GM12872 (cell line): ENCODE measurements at regions not wholly inside any gene's neighbourhood (a gene's known extent, or its start where the extent isn't known, plus 50 kb on each side); places are given as distances from the start of the nearest gene placed in this dataset.

Experiments
- CTCF ChIP-seq: IDR thresholded peaks from 3 replicates; pipeline ENCODE4 v1.5.1; 2011; ENCODE audit warnings: low read depth, mild to moderate bottlenecking, low read length, moderate library complexity; ENCODE audit not compliant: insufficient read depth

GRCh38 chr20:22922987-22923386 is 112.1 kb upstream of the SSTR4 start:
- TF ChIP-seq CTCF: no peak

- no peak for TF ChIP-seq CTCF
Observed at GRCh38 chr20:22924046-22924737, 110.9 kb upstream of the SSTR4 start.

- no peak for TF ChIP-seq CTCF
Observed at GRCh38 chr20:22924949-22925612, 110.0 kb upstream of the SSTR4 start.

- no peak for TF ChIP-seq CTCF
Observed at GRCh38 chr20:22925613-22925983, 109.5 kb upstream of the SSTR4 start.

DNA sequence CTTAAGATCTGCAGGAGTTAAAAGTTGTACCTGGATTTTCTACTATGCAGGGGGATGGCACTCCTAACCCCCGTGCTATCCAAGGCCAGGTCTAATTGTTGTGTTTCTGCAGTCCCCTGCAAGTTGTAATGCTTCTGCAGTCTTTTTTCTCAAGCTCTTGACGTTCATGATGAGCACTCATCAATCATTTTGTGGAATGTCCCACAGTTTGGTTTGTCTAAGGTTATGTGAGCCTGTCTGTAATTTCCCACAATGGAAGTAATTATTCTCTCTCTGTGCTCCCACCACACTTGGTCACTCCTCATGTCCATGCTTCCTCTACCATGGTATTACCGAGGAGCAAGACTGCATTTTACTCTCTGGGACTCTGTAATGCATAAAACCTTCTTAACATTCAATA is 107.6 kb upstream of the SSTR4 start:
- no peak for TF ChIP-seq CTCF

GRCh38 chr20:22928679-22929078 is 106.4 kb upstream of the SSTR4 start:
- TF ChIP-seq CTCF: no peak

- no peak for TF ChIP-seq CTCF
Observed at GRCh38 chr20:22929661-22930060, 105.5 kb upstream of the SSTR4 start.
